Activated CD4-positive, alpha-beta T cell treated with anti-CD3 and anti-CD28 coated beads, Interleukin-2, amount 10 ng/mL, durations not matched to agents 7 days and 5 days (primary cell): ENCODE measurements at regions not wholly inside any gene's neighbourhood (a gene's known extent, or its start where the extent isn't known, plus 50 kb on each side); places are given as distances from the start of the nearest gene placed in this dataset.

ENCODE experiments used
- CTCF ChIA-PET: fragments of 350-600 bp; sonication (Branson Sonifier 250); formaldehyde crosslinking; loops from one replicate; lab custom pipeline; 2021; ENCODE audit warnings: antibody characterized with exemption; lab: Charles Lee
- POLR2A ChIA-PET: fragments of 350-600 bp; sonication (Branson Sonifier 250); formaldehyde crosslinking; loops from one replicate; lab custom pipeline; 2021; ENCODE audit warnings: antibody characterized with exemption; lab: Charles Lee
- DNase-seq: peaks from one replicate; pipeline ENCODE4 v3.0.0-alpha.2; 2020
- H3K27ac Mint-ChIP-seq: one replicate; pipeline ENCODE4 v1.8.0; 2021; ENCODE audit warnings: mild to moderate bottlenecking, moderate library complexity, mixed read lengths
- H3K27me3 Mint-ChIP-seq: one replicate; pipeline ENCODE4 v1.8.0; 2021; ENCODE audit warnings: mixed read lengths
- H3K36me3 Mint-ChIP-seq: one replicate; pipeline ENCODE4 v1.8.0; 2021; ENCODE audit warnings: low read depth, mixed read lengths
- H3K4me1 Mint-ChIP-seq: one replicate; pipeline ENCODE4 v1.8.0; 2021; ENCODE audit warnings: mixed read lengths
- H3K4me3 Mint-ChIP-seq: one replicate; pipeline ENCODE4 v1.8.0; 2021; ENCODE audit warnings: mild to moderate bottlenecking, moderate library complexity, mixed read lengths
- H3K9me3 Mint-ChIP-seq: one replicate; pipeline ENCODE4 v1.8.0; 2021; ENCODE audit warnings: mixed read lengths

DNA sequence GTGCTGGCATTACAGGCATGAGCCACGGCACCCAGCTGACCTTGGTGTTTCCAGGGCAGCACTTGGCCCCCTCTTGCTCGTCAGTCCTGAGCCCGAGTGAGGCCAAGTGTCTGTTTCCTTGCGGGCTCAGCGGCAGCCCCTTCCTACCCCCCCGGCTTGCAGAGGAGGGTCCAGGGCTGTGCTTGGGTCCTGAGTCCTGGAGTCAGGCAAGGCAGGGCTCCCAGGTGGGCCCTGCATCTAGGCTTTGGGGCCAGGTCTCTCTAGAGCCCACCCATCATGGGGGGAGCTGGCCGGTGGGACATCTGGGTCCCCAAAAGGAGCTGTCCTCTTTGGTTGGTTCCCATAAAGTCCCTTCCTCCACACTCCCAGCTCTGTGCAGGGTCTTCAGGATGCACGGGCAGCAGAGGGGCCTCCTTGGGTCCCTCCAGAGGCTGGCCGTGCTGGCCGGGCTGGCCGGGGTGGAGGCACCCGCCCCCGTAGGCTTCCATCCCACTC is 63.7 kb upstream of the HPCAL1 start:
- Mint-ChIP-seq H3K27me3 (no peaks in the 10 kb centered on the region), H3K36me3 (no peaks in the 10 kb centered on the region), H3K9me3 (no peaks in the 10 kb centered on the region), H3K27ac (no peak overlapping the region), H3K4me1 (no peaks in the 10 kb centered on the region), H3K4me3 (no peak overlapping the region)
- DNase-seq, result no peak
- CTCF ChIA-PET, result no interaction called here
- POLR2A ChIA-PET, result no interaction called here

DNA sequence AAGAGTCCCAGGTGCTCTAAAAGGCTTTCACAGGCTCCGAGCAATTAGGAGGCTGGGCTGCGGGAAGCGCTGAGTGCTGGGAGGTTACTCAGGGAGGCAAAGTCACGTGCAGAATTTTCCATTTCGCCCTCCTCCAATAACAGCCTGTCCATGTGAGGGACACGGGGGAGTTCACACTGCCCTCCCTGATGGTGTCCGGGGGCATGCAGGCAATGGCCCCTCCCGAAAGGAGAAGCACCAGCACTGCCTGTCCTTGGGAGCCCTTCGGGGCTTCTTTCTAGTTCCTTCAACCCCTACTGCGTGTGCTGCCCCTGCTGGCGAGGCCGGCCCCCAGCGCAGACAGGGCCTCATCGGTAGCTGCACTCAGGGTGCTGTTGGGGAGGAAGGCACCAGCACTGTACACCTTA is 63.1 kb upstream of the HPCAL1 start:
- no peaks in the 10 kb centered on the region for H3K36me3 Mint-ChIP-seq
- H3K27ac Mint-ChIP-seq, result no peak overlapping the region
- H3K4me1 Mint-ChIP-seq, result no peaks in the 10 kb centered on the region
- CTCF ChIA-PET, result no interaction called here
- POLR2A ChIA-PET, result no interaction called here
- H3K27me3 Mint-ChIP-seq, result no peaks in the 10 kb centered on the region
- no peak for DNase-seq
- no peaks in the 10 kb centered on the region for H3K9me3 Mint-ChIP-seq
- no peak overlapping the region for H3K4me3 Mint-ChIP-seq

- Mint-ChIP-seq H3K27ac (no peak overlapping the region), H3K4me3 (no peak overlapping the region), H3K27me3 (no peaks in the 10 kb centered on the region), H3K9me3 (no peaks in the 10 kb centered on the region), H3K4me1 (no peaks in the 10 kb centered on the region), H3K36me3 (no peaks in the 10 kb centered on the region)
- ChIA-PET CTCF (no interaction called here), POLR2A (no interaction called here)
- DNase-seq, result no peak
Observed at GRCh38 chr2:10240161-10240681, 62.5 kb upstream of the HPCAL1 start.

GRCh38 chr2:10240911-10241610 is 61.6 kb upstream of the HPCAL1 start:
- Mint-ChIP-seq H3K4me3 (no peak overlapping the region), H3K36me3 (no peaks in the 10 kb centered on the region), H3K9me3 (no peaks in the 10 kb centered on the region), H3K27me3 (no peaks in the 10 kb centered on the region), H3K4me1 (no peaks in the 10 kb centered on the region), H3K27ac (no peak overlapping the region)
- POLR2A ChIA-PET, result no interaction called here
- CTCF ChIA-PET, result no interaction called here
- no peak for DNase-seq

GRCh38 chr2:10241641-10242430 is 60.9 kb upstream of the HPCAL1 start:
- H3K36me3 Mint-ChIP-seq, result no peaks in the 10 kb centered on the region
- H3K9me3 Mint-ChIP-seq, result no peaks in the 10 kb centered on the region
- no peaks in the 10 kb centered on the region for H3K4me1 Mint-ChIP-seq
- CTCF ChIA-PET, result interaction anchor here (0.9 kb wide), 1 partner anchor 167 kb away, joined by 4 read pairs; no protein-coding TSS in a partner anchor
- H3K27ac Mint-ChIP-seq, result no peak overlapping the region
- no peak for DNase-seq
- H3K4me3 Mint-ChIP-seq, result no peak overlapping the region
- H3K27me3 Mint-ChIP-seq, result no peaks in the 10 kb centered on the region
- POLR2A ChIA-PET, result no interaction called here

DNA sequence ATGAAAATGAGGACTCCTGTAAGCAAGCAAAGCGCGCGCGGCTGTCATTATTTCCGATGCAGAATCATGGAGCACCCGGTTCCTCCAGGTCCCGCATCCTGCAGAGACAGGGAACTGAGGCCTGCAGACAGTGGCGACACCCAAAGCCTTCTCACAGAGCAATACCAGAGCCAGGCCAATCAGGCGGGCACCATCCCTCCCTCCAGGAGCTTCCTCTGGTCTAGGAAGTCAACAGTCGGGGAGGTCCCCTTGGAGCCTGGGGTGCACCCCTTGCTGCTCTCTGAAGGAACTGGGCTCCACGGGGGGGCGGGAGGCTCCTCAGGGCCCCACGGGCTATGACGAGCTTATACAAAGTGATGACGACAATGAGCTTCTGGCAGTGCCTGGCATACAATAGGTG is 60.3 kb upstream of the HPCAL1 start:
- POLR2A ChIA-PET, result no interaction called here
- Mint-ChIP-seq H3K27ac (no peak overlapping the region), H3K4me3 (no peak overlapping the region), H3K27me3 (no peaks in the 10 kb centered on the region), H3K4me1 (no peaks in the 10 kb centered on the region), H3K36me3 (no peaks in the 10 kb centered on the region), H3K9me3 (no peaks in the 10 kb centered on the region)
- no peak for DNase-seq
- CTCF ChIA-PET, result interaction anchor here (0.9 kb wide), 1 partner anchor 167 kb away, joined by 4 read pairs; no protein-coding TSS in a partner anchor

DNA sequence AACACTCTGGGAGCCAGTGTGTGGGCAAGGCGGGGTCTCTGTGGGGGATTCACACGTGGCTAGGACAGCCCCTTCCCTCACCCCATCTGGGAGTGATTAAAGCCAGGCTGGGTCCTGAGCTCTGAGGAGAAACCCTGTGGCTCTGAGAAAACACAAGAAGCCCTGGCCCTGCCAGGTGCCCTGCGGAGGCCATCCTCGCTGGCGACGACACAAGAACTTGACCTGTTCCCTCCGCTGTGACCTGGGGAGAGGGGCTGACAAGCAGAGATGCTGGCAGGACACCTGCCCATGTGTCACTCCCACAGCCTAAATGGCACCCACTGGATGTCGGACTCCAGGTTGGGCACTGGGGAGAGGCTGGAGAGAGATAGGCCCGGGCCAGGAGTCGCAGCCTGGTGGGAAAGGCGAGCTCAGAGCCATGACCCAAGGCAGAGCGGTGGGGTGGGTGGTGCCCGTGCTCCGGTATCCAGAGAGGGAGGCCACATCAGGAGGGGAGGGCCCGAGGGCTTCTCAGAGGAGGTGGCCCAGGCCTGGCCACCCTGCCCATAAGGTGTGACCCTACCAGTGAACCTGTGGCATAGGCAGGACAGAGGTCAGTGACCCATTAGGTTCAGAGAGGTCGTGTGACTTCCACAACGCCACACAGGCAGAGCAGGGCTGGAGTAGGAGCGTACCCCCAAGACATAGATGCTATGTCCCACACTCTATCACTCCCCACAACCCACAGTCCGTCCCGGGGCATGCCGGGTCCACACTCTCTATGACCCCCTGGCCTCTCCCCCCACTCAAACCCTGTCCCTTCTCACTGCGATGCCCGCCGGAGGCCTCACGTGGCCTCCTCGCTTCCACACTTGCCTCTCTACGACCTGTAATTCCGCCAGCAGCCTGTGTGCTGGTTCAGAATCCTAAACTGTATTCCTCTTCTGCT is 59.4 kb upstream of the HPCAL1 start:
- POLR2A ChIA-PET, result no interaction called here
- H3K4me3 Mint-ChIP-seq, result no peak overlapping the region
- no peaks in the 10 kb centered on the region for H3K36me3 Mint-ChIP-seq

DNA sequence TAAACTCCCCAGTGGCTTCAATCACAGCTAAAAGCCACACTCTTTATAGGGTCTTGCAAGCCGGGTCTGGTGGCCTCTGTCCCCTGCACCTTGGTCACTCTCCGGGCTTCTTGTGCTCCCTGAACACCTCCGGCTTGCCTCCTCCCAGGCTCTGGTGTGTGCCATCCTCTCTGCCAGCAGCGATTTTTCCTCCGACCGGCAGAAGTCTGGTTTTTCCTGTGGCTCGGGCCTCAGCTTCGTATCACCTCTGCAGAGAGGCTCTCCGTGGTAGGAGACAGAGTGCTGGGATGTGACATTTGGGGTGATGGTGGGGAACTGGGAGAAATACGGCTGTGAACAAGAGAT is 58.8 kb upstream of the HPCAL1 start:
- POLR2A ChIA-PET, result no interaction called here
- DNase-seq, result no peak
- Mint-ChIP-seq H3K36me3 (no peaks in the 10 kb centered on the region), H3K4me1 (no peaks in the 10 kb centered on the region), H3K4me3 (no peak overlapping the region), H3K27me3 (peaks cover 3% of the 10 kb centered on the region), H3K27ac (no peak overlapping the region), H3K9me3 (no peaks in the 10 kb centered on the region)
- CTCF ChIA-PET, result interaction anchor here (0.6 kb wide), 1 partner anchor 1805 kb away, joined by 3 read pairs; no protein-coding TSS in a partner anchor

More for the DNA sequence above, 59.4 kb upstream of the HPCAL1 start:
- Mint-ChIP-seq H3K27ac (no peak overlapping the region), H3K27me3 (no peaks in the 10 kb centered on the region), H3K9me3 (no peaks in the 10 kb centered on the region), H3K4me1 (no peaks in the 10 kb centered on the region)
- CTCF ChIA-PET, result interaction anchor here (0.6 to 0.7 kb wide), 2 partner anchors 118 to 1806 kb away, joined by 3 read pairs; no protein-coding TSS in a partner anchor
- no peak for DNase-seq

DNA sequence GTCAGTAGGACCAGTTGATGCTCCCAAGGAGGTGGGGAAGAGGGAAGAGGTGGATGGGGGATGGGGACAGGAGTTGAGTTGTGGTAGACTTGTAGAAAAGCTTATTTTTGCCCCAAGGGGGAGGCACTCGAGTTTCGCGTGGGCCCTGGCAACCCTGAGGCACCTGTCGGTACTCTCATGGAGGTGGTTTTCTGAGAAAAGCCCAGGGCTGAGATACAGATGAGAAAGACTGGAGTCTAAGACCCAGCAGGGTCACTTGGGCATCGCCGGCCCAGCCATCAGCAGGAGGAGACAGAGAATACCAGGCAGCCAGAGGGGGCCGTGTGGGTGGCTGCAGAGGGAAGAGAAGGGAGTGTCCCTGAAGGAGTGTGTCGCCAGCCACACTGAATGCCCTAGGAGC is 57.7 kb upstream of the HPCAL1 start:
- no peak overlapping the region for H3K4me3 Mint-ChIP-seq
- ChIA-PET CTCF (interaction anchor here (1.3 kb wide), 1 partner anchor 16 kb away, joined by 4 read pairs; no protein-coding TSS in a partner anchor), POLR2A (no interaction called here)
- DNase-seq, result no peak
- peaks cover 4% of the 10 kb centered on the region for H3K9me3 Mint-ChIP-seq
- H3K27ac Mint-ChIP-seq, result no peak overlapping the region
- peaks cover 10% of the 10 kb centered on the region for H3K27me3 Mint-ChIP-seq
- H3K4me1 Mint-ChIP-seq, result no peaks in the 10 kb centered on the region
- H3K36me3 Mint-ChIP-seq, result no peaks in the 10 kb centered on the region

DNA sequence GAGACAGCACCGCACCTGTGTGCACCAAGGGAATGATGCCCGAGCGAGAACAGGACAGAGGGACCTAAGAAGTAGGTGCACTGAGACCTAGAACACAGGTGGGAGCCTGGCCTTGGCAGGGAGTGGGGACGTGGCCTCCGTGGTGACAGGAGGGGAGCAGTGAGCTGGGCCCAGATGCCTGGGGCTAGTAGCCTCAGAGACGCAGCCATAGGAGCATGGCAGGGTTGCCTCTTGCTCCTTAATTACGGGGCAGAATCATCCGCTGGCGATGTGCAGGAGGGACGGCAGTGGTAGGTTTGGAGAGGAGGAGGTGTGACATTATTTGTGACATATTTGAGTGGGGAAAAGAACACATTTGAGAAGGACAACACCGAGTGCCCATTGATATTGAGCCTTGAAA is 57.0 kb upstream of the HPCAL1 start:
- no peaks in the 10 kb centered on the region for H3K36me3 Mint-ChIP-seq
- peaks cover 15% of the 10 kb centered on the region for H3K27me3 Mint-ChIP-seq
- H3K9me3 Mint-ChIP-seq, result peaks cover 9% of the 10 kb centered on the region
- ChIA-PET CTCF (no interaction called here), POLR2A (no interaction called here)
- H3K4me3 Mint-ChIP-seq, result no peak overlapping the region
- DNase-seq, result no peak
- no peak overlapping the region for H3K27ac Mint-ChIP-seq
- no peaks in the 10 kb centered on the region for H3K4me1 Mint-ChIP-seq

- H3K27me3 Mint-ChIP-seq, result peaks cover 16% of the 10 kb centered on the region
- no peak for DNase-seq
- ChIA-PET CTCF (interaction anchor here (0.5 kb wide), 1 partner anchor 163 kb away, joined by 4 read pairs; no protein-coding TSS in a partner anchor), POLR2A (no interaction called here)
- H3K4me1 Mint-ChIP-seq, result no peaks in the 10 kb centered on the region
- H3K36me3 Mint-ChIP-seq, result no peaks in the 10 kb centered on the region
- peaks cover 10% of the 10 kb centered on the region for H3K9me3 Mint-ChIP-seq
- no peak overlapping the region for H3K27ac Mint-ChIP-seq
- no peak overlapping the region for H3K4me3 Mint-ChIP-seq
Observed at GRCh38 chr2:10246370-10246769, 56.3 kb upstream of the HPCAL1 start.

DNA sequence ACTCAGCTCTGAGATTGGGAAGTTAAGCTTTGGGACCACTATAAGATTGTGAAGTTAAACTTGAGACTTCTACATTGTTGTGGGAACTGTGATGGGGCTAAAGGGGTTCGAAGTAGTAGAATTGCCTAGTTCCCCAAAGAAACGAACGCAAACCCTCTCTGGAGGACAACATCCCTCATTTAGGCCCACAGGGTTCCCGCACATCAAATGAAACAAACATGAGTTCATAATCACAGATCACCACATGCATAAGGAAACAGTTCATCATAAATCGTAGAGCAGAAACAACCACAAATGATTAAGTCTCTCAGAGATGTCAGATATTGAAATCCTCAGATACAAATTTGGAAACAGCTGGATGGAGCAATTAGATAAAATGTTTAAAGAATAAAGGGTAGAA is 55.9 kb upstream of the HPCAL1 start:
- ChIA-PET POLR2A (no interaction called here), CTCF (interaction anchor here (0.5 to 0.6 kb wide), 2 partner anchors 40 to 163 kb away, joined by 3 to 4 read pairs; no protein-coding TSS in a partner anchor)
- Mint-ChIP-seq H3K4me3 (no peak overlapping the region), H3K27ac (no peak overlapping the region), H3K4me1 (no peaks in the 10 kb centered on the region), H3K27me3 (peaks cover 18% of the 10 kb centered on the region), H3K9me3 (peaks cover 12% of the 10 kb centered on the region), H3K36me3 (no peaks in the 10 kb centered on the region)
- no peak for DNase-seq
